Activated CD8-positive, alpha-beta T cell treated with anti-CD3 and anti-CD28 coated beads for 36 hours (primary cell): ENCODE measurements at regions not wholly inside any gene's neighbourhood (a gene's known extent, or its start where the extent isn't known, plus 50 kb on each side); places are given as distances from the start of the nearest gene placed in this dataset.

Experiments used
- ATAC-seq: fragments of 200-7000 bp; cut with Tn5 transposase; one replicate; pipeline ENCODE4 v1.10.0; 2021; ENCODE audit warnings: mild to moderate bottlenecking, moderate library complexity
- CTCF ChIA-PET: fragments of 350-600 bp; sonication (Branson Sonifier 250); formaldehyde crosslinking; loops from one replicate; lab custom pipeline; 2021; ENCODE audit warnings: antibody characterized with exemption; lab: Charles Lee
- POLR2A ChIA-PET: fragments of 350-600 bp; sonication (Branson Sonifier 250); formaldehyde crosslinking; loops from one replicate; lab custom pipeline; 2021; ENCODE audit warnings: antibody characterized with exemption; lab: Charles Lee
- DNase-seq: peaks from one replicate; pipeline ENCODE4 v3.0.0-alpha.2; 2020
- H3K27ac Mint-ChIP-seq: one replicate; pipeline ENCODE4 v1.8.0; 2021; ENCODE audit warnings: mild to moderate bottlenecking, mixed read lengths
- H3K27me3 Mint-ChIP-seq: one replicate; pipeline ENCODE4 v1.8.0; 2021; ENCODE audit warnings: mixed read lengths
- H3K36me3 Mint-ChIP-seq: one replicate; pipeline ENCODE4 v1.8.0; 2021; ENCODE audit warnings: low read depth, mixed read lengths
- H3K4me1 Mint-ChIP-seq: one replicate; pipeline ENCODE4 v1.8.0; 2021; ENCODE audit warnings: low read depth, mixed read lengths
- H3K4me3 Mint-ChIP-seq: one replicate; pipeline ENCODE4 v1.8.0; 2021; ENCODE audit warnings: mild to moderate bottlenecking, moderate library complexity, mixed read lengths
- H3K9me3 Mint-ChIP-seq: one replicate; pipeline ENCODE4 v1.8.0; 2021; ENCODE audit warnings: mixed read lengths
- intact Hi-C: fragments of 100-400 bp; cut with micrococcal nuclease; formaldehyde crosslinking; loops from one replicate; pipeline ENCODE4 v1.10.0; 2022
- TF ChIP-seq, protein P1 (sequence below): fragments of 200-600 bp; IDR thresholded peaks from one replicate; pipeline ENCODE4 v1.8.0; 2022; ENCODE audit warnings: antibody characterized with exemption, mild to moderate bottlenecking

DNA sequence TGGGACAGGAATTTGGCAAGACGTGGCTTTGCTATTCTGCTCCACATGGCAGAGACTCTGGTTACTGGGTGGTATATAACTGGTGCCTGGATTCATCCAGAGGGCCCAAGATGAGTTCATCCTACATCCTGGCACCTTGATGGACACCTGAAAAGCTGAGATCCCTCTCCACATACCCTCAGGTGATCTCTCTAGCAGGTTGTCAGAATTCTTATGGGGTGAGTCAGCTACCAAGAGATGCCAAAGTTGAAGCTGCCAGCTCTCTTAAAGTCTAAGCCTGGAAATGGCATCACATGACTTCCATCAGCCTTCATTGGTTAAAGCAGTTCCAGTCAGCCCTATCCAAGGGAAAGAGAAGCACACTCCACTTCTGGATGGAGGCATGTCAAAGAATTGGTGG is 300.7 kb upstream of the SEL1L start:
- ChIA-PET CTCF (interaction anchor here (1.0 kb wide), 1 partner anchor 16 kb away, joined by 3 read pairs; no protein-coding TSS in a partner anchor), POLR2A (no interaction called here)
- H3K27me3 Mint-ChIP-seq, result no peaks in the 10 kb centered on the region
- intact Hi-C loops, result no loop called here
- ATAC-seq, result no peak
- DNase-seq, result no peak
- no peaks in the 10 kb centered on the region for H3K4me1 Mint-ChIP-seq
- TF ChIP-seq, protein P1, sequence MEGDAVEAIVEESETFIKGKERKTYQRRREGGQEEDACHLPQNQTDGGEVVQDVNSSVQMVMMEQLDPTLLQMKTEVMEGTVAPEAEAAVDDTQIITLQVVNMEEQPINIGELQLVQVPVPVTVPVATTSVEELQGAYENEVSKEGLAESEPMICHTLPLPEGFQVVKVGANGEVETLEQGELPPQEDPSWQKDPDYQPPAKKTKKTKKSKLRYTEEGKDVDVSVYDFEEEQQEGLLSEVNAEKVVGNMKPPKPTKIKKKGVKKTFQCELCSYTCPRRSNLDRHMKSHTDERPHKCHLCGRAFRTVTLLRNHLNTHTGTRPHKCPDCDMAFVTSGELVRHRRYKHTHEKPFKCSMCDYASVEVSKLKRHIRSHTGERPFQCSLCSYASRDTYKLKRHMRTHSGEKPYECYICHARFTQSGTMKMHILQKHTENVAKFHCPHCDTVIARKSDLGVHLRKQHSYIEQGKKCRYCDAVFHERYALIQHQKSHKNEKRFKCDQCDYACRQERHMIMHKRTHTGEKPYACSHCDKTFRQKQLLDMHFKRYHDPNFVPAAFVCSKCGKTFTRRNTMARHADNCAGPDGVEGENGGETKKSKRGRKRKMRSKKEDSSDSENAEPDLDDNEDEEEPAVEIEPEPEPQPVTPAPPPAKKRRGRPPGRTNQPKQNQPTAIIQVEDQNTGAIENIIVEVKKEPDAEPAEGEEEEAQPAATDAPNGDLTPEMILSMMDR, result no peak
- H3K4me3 Mint-ChIP-seq, result no peak overlapping the region
- H3K27ac Mint-ChIP-seq, result no peak overlapping the region
- H3K36me3 Mint-ChIP-seq, result no peaks in the 10 kb centered on the region
- peaks cover 3% of the 10 kb centered on the region for H3K9me3 Mint-ChIP-seq

DNA sequence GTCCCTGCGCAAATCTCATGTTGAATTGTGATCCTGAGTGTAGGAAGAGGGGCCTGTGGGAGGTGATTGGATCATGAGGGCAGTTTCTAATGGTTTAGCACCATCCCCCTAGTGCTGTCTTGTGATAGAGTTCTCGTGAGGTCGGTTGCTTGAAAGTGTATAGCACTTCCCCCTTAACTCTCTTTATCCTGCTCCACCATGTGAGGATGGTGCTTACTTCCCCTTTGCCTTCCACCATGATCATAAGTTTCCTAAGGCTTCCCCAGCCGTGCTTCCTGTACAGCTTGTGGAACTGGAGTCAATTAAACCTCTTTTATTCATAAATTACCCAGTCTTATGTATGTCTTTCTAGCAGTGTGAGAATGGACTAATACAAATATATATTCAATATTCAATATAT is 303.7 kb upstream of the SEL1L start:
- no peaks in the 10 kb centered on the region for H3K4me1 Mint-ChIP-seq
- CTCF ChIA-PET, result no interaction called here
- POLR2A ChIA-PET, result no interaction called here
- no peak for DNase-seq
- peaks cover 5% of the 10 kb centered on the region for H3K9me3 Mint-ChIP-seq
- no peak for ATAC-seq
- TF ChIP-seq, protein P1, result no peak
- intact Hi-C loops, result no loop called here
- no peaks in the 10 kb centered on the region for H3K27me3 Mint-ChIP-seq
- no peaks in the 10 kb centered on the region for H3K36me3 Mint-ChIP-seq
- H3K27ac Mint-ChIP-seq, result no peak overlapping the region
- no peak overlapping the region for H3K4me3 Mint-ChIP-seq

DNA sequence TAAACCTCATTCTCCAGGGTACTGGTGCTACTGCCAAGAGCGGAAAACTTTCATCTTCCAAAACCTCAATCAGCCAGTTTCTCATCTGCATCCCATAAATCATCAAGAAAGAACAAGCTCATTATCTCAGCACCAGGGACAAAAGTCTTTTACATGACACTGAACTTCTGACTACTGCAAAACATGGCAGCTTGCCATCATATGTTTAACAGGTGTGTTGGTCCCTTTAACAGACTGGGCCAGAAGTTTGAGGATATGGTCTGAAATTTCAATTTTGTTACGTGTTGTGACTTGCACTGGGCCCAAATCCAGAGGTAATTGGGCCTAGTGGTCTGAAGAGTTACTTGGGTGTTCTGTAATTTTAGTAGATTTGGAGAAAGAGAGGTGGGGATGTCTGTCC is 305.4 kb upstream of the SEL1L start:
- TF ChIP-seq, protein P1, result no peak
- intact Hi-C loops, result no loop called here
- H3K9me3 Mint-ChIP-seq, result peaks cover 5% of the 10 kb centered on the region
- H3K27ac Mint-ChIP-seq, result no peak overlapping the region
- no peak for DNase-seq
- H3K4me1 Mint-ChIP-seq, result no peaks in the 10 kb centered on the region
- H3K27me3 Mint-ChIP-seq, result no peaks in the 10 kb centered on the region
- POLR2A ChIA-PET, result no interaction called here
- H3K4me3 Mint-ChIP-seq, result no peak overlapping the region
- ATAC-seq, result no peak
- CTCF ChIA-PET, result no interaction called here
- H3K36me3 Mint-ChIP-seq, result no peaks in the 10 kb centered on the region

DNA sequence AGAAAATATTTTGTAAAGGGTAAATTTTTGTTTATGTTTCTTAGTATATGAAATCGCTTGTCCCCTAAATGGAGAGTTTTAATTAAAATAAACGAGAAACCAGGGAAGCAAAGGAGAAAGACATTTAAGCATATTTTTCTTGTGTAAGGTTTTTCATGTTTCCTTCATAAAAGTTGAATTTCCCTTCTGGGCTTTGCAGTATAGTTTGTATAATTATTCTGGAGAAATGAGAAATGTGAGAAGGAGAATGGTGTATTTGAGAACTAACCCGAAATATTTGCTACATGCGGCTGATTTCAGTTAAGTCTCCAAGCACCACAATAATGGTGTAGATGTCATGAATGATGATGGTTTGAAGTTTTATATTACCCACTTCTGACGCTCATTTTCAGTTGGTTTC is 307.7 kb upstream of the SEL1L start:
- ATAC-seq (no peak), DNase-seq (no peak)
- CTCF ChIA-PET, result no interaction called here
- intact Hi-C loops, result no loop called here
- H3K27me3 Mint-ChIP-seq, result no peaks in the 10 kb centered on the region
- no peak overlapping the region for H3K27ac Mint-ChIP-seq
- no peaks in the 10 kb centered on the region for H3K4me1 Mint-ChIP-seq
- peaks cover 4% of the 10 kb centered on the region for H3K9me3 Mint-ChIP-seq
- no peaks in the 10 kb centered on the region for H3K36me3 Mint-ChIP-seq
- TF ChIP-seq, protein P1, result no peak
- POLR2A ChIA-PET, result no interaction called here
- no peak overlapping the region for H3K4me3 Mint-ChIP-seq

DNA sequence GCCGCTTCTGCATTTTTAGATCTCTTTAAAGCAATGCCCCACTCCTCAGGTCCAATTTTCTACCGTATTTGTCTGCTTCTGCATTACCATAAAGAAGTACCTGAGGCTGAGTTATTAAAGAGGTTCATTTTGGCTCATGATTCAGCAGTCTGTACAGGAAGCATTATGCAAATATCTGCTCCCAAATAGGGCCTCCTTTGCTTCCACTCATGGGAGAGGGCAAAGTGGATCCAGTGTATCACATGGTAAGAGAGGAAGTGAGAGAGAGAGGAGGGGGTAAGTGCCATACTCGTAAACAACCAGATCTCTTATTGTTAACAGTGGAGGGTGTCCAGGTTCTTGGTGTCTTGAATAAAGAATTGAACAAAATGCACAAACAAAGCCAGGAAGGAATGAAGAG is 316.1 kb upstream of the SEL1L start:
- DNase-seq (no peak), ATAC-seq (no peak)
- H3K27ac Mint-ChIP-seq, result no peak overlapping the region
- POLR2A ChIA-PET, result no interaction called here
- no peaks in the 10 kb centered on the region for H3K4me1 Mint-ChIP-seq
- H3K4me3 Mint-ChIP-seq, result no peak overlapping the region
- CTCF ChIA-PET, result no interaction called here
- H3K36me3 Mint-ChIP-seq, result no peaks in the 10 kb centered on the region
- TF ChIP-seq, protein P1, result no peak
- H3K9me3 Mint-ChIP-seq, result peaks cover 9% of the 10 kb centered on the region
- intact Hi-C loops, result no loop called here
- no peaks in the 10 kb centered on the region for H3K27me3 Mint-ChIP-seq
